NCI-H748 treated with DMSO at 0.1 percent for 48 hours (cell line): ENCODE measurements at regions not wholly inside any gene's neighbourhood (a gene's known extent, or its start where the extent isn't known, plus 50 kb on each side); places are given as distances from the start of the nearest gene placed in this dataset.

Experiments
- DNase-seq: peaks from one replicate; lab custom pipeline; 2025; lab: John Stamatoyannopoulos, UW

- no peak for DNase-seq
These were observed 450.9 kb downstream of the MATN1 start for GRCh38 chr1:30272277-30273020.

- DNase-seq: no peak
These were observed 451.7 kb downstream of the MATN1 start for GRCh38 chr1:30271401-30272276.

DNA sequence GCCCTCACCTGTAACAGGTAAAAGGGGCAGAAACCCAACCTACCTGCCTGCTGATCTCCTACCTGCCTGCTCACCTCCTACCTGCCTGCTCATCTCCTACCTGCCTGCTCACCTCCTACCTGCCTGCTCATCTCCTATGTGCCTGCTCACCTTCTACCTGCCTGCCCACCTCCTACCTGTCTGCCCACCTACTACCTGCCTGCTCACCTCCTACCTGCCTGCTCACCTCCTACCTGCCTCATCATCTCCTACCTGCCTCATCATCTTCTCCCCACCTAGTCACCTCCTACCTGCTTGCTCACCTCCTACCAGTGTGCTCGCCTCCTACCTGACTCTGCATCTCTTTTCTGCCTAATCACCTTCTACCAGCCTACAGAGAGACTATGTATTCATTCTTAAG, 452.9 kb downstream of the MATN1 start:
- no peak for DNase-seq

DNA sequence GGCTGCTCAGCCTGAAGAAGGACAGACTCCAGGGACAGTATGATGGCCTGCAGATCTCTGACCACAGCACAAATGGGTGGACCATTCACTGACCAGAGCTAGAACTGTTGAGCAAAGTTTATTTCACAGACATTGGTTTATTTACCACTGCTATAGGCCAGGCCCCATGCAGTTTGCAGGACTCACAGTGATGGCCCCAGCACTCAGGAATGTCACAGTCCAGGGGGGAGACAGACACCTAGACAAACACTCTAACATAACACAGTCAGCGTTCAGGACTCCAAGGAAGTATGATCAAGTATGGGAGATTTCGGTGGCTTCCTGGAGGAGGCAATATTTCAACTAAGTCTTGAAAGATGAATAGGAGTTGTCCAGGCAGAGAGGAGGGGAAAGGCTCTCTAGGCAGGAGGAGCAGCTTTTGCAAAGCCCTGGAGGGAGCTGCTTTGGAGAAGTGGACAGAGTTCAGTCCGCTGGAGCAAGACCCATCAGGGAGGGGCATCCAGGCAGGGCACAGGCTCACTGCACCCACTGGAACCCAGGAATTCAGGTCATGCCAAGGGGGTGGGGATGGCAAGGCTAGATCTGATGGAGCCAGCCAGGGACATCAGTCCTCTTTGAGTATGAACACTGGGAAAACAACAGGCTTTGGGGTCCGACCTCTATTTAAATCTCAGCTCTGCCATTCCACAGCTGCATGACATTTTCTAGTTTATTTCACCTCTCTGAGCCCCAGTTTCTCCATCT, 454.3 kb downstream of the MATN1 start:
- DNase-seq: no peak

GRCh38 chr1:30267856-30268255, 455.5 kb downstream of the MATN1 start:
- DNase-seq: no peak

DNA sequence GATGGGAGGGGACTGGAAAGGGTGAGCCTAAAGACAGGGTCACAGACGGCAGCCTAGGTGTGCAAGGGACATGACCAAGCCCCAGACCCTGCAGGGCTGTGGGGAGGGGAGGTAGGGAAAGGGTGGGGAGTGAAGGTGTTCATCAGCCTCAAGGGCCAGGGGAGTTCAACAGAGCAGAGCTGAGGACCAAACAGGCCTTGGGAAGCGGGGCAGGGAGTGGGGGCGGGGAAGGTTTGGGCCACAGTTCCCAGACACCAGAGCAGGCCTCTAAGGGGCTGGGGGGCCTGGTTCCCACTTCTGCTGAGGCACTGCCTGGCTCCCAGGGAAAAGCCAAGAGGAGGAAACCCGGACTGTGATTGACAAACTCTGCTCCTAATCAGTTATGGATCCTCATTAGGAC, 456.3 kb downstream of the MATN1 start:
- no peak for DNase-seq

- DNase-seq: no peak
These were observed 458.0 kb downstream of the MATN1 start for GRCh38 chr1:30265127-30266070.

DNA sequence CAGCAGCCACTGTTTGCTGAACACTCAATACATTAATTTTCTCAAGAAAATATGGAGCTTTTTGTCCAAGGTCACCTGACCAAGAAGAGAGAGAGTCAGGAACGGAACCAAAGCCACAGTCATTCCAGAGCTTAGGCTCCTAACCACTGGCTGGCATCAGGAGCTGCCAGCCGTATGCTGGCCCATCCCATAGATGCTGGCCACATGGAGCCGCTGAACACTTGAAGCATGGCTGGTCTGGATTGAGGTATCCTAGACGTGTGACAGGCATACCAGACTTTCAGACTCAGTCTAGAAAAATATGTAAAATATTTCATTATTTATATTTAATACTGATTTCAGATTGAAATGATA, 458.7 kb downstream of the MATN1 start:
- DNase-seq: no peak

DNA sequence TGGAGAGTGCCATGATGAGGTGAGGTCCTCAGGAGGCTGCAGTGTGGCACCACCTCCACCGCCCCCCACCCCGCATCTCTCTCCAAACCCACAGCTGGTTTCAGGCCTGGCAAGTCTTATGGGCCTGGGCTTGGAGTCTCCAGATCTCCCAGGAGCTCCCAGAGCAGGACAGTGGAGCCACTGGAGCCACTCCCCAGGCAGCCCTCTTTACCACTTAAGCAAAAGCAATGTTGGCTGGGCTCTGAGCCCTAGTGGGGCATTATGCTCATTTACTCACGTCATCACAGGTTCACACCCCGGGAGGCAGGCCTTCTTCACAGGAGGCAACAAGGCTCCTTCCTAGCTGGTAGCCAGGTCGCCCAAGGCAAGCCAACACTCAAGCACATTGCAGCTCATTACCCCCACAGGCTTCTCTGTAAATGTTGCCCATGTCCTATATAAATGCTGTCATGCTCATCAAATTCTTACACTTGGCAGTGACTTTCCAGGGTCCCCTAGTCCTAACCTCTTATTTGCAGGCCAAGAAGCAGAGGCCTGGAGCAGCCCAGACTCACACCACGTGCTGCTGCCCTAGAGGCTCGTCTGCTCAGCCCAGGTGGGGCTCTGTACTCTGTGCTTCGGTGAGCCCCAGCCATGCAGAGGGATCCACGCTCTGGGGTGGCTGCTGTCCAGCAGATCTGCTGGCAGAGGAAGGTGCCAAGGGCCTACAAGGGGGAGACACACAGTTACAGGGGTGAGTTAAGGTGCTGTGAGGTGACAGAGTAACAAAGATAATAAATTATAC, 459.3 kb downstream of the MATN1 start:
- DNase-seq: no peak

- no peak for DNase-seq
These were observed 460.0 kb downstream of the MATN1 start for GRCh38 chr1:30263405-30263804.

GRCh38 chr1:30262158-30262557, 461.2 kb downstream of the MATN1 start:
- DNase-seq: no peak

- no peak for DNase-seq
These were observed 463.1 kb downstream of the MATN1 start for GRCh38 chr1:30260318-30260717.

DNA sequence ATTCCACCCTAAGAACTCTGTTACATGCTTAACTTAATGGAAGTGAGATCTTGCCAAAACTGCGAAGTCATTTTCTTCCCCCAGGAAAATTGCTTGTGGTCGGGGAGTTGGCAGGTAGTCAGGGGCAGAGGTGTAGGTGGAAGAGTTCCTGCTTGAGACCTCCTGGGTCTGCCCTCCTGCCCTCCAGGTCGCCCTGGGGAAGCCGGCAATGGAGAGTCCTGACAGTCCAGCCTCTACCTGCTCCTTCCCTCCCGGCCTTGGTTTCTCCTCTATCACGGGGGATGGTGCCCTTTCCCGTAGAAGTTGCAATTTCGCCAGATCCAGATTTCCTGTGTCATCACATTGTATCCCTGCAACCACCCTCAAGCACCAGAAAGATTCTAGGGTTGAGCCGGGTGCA, 463.8 kb downstream of the MATN1 start:
- DNase-seq: no peak

DNA sequence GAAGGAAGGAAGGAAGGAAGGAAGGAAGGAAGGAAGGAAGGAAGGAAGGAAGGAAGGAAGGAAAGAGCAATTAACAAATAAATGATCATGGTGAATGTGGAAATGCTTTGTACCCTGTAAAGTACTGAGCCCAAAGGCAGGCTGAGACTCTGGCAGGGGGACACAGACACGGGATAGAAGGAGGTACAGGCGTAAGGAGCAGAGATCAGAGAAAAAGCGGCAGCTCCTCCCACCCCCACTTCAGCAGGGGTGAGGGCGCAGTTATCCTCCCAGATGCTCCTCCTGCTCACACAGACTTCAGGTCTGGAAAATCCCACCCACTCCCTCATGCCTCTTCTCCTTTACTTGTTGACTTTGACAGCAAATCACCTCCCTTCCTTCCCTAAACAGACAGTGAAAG, 464.5 kb downstream of the MATN1 start:
- DNase-seq: no peak

GRCh38 chr1:30258471-30258870, 464.9 kb downstream of the MATN1 start:
- DNase-seq: no peak

DNA sequence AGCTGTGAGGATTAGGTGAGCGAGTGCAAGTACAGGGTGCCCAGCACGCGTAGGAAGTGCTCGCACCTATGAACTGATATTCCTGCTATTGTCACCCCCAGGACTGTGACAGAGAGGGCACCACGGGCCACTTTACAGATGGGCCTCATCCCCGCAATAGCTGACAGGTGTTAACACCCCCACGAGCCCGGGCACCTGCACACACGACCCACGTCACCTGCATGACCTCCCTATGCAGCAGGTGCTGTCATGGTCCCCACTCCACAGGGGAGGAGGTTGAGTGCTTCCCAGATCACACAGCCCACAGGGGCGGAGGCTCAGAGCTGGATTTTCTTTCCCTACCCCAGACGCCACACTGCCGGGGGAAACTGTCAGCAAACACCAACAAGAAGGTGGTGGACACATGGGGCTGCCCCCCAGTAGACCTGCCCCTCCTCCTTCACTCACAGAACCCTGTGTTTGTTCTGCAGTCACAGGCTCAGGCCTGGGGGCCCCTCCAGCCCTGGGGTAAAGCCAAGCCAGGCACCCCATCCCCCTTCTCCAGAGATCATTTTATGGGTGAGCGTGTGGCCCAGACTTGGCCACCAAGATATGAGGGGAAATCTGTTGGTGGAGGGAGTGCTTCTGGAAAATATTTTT, 465.5 kb downstream of the MATN1 start:
- DNase-seq: no peak

DNA sequence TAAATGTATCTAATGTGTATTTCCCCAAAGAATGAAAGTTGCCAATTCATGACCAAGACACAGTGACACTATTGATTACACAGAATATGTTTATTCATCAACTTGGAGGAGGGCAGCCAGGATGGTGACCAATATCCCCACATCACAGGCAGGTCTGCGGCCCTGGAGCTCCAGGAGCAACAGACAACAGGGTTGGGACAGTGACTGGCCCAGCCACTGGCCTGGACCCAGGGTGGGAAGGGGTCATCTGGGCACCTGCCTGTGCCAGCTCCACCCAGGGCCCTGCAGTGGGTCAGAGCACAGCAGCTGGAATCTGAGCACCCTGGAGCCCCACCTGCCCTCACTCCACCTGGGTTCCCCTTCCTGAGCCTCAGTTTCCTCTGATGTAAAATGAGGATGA, 466.1 kb downstream of the MATN1 start:
- no peak for DNase-seq

GRCh38 chr1:30256911-30257310, 466.5 kb downstream of the MATN1 start:
- DNase-seq: no peak

DNA sequence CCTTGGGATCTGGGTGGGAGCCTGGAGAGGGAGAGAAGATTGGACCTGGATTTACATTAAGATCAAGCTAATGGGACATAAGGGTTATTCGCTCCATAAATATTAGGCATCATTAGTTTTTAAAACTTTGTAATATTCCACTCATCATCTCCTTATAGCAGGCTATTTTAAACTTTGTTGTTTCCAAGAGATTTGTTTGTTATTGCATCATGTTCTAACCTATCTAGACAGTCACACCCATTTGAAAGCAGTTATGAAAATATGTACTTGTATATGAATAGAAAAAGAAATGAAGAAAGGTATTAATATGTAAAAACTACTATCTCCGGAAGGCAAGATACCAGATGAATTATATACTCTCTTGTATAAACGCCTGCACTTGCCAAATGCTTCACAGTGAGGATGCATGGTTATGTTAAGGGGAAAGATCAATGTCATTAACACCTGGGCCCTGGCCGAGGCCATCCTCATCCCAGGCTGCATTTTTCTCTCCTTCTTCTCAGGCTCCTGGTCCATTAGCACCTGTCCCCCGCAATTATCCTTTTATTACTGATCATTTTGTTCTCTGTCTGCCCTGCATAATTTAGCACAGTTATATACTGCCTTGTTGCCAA, 468.2 kb downstream of the MATN1 start:
- DNase-seq: no peak
